GM21529 (cell line): ENCODE measurements at regions not wholly inside any gene's neighbourhood (a gene's known extent, or its start where the extent isn't known, plus 50 kb on each side); places are given as distances from the start of the nearest gene placed in this dataset.

Experiments
- ATAC-seq: cut with Tn5 transposase; IDR thresholded peaks from one replicate; pipeline ENCODE4 v1.9.1; 2021; ENCODE audit not compliant: unreplicated experiment

- no peak for ATAC-seq
These were observed 772.8 kb upstream of the MAN1A1 start for GRCh38 chr6:120122401-120122800.

DNA sequence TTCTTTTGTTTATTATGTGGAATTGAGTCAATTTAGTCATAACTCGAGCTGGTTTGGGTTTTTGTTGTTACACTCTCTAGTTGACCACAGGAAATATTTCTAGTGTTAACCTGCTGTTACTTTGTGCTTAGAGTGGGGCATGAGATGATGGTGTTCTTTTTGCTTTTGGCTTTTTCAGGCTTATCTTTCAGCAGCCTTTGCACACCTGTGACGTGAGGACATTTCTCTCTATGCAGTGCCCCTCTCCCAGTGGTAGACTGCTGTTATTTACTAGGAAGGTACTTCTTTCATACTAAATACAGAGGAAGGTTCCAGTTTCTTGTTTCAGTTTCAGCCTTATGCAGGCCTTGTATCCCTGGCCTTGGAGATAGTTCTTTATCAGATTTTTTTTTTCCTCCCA is 766.8 kb upstream of the MAN1A1 start:
- no peak for ATAC-seq

DNA sequence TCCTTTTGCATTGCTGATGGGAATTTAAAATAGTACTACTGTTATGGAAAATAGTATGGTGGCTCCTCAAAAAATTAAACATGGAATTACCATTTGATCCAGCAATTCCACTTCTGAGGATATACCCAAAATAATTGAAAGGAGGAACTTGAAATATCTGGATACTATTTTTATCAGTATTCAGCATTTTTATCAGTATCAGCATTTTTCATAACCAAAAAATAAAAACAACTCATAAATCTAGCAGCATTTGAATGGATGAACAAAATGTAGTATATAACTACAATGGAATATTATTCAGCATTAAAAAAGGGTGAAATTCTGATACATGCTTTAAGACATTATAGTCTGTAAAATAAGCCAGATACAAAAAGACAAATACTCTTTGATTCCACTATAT is 763.4 kb upstream of the MAN1A1 start:
- ATAC-seq = no peak

GRCh38 chr6:120111001-120111400 is 761.4 kb upstream of the MAN1A1 start:
- ATAC-seq = no peak

- ATAC-seq = no peak
These were observed 758.7 kb upstream of the MAN1A1 start for GRCh38 chr6:120108061-120108795.

DNA sequence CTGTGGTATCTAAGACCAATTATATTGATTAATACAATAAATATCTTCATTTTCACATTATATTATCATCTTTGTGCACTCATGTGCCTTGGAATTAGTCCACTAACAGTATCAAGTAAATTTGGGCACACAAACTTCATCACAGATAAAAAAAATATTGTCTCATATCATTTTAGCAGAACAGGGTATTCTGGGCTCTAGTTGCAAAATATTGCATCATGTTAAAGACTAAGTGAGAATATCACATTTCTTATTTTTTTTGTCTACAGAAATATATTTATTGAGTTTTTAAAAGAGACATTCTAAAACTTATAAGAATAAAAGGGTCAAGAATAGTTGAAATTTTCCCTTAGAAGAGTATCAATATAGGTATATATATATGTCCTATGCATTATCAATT is 754.1 kb upstream of the MAN1A1 start:
- no peak for ATAC-seq

- no peak for ATAC-seq
These were observed 747.2 kb upstream of the MAN1A1 start for GRCh38 chr6:120096696-120097260.

- no peak for ATAC-seq
These were observed 733.6 kb upstream of the MAN1A1 start for GRCh38 chr6:120083186-120083585.

- ATAC-seq = no peak
These were observed 727.9 kb upstream of the MAN1A1 start for GRCh38 chr6:120077489-120077888.

GRCh38 chr6:120058410-120058809 is 708.8 kb upstream of the MAN1A1 start:
- no peak for ATAC-seq

- ATAC-seq = peak; percentile 92
These were observed 706.5 kb upstream of the MAN1A1 start for GRCh38 chr6:120056085-120056484.

- no peak for ATAC-seq
These were observed 705.5 kb upstream of the MAN1A1 start for GRCh38 chr6:120055071-120055470.

- no peak for ATAC-seq
These were observed 690.1 kb upstream of the MAN1A1 start for GRCh38 chr6:120039664-120040063.

DNA sequence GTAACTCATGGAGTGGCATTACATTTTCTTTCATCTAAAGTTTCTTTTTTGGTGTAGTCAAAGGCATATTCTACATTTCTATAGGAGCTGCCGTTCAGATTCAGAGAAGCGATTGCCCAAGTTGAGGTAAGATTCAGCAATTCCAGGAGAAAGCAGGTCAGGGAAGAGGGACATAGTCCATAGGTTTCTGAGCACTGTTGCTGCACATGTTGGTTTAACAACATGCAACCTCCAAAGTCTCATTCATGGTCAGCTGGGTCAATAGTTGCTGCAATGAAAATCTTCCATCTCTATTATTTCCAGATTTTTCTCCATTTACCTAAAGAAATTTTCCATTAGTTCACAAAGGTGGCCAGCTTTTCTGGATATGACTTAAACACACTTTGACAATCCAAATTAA is 682.3 kb upstream of the MAN1A1 start:
- no peak for ATAC-seq

GRCh38 chr6:120026791-120027190 is 677.2 kb upstream of the MAN1A1 start:
- no peak for ATAC-seq

GRCh38 chr6:120010075-120010474 is 660.5 kb upstream of the MAN1A1 start:
- ATAC-seq = no peak

DNA sequence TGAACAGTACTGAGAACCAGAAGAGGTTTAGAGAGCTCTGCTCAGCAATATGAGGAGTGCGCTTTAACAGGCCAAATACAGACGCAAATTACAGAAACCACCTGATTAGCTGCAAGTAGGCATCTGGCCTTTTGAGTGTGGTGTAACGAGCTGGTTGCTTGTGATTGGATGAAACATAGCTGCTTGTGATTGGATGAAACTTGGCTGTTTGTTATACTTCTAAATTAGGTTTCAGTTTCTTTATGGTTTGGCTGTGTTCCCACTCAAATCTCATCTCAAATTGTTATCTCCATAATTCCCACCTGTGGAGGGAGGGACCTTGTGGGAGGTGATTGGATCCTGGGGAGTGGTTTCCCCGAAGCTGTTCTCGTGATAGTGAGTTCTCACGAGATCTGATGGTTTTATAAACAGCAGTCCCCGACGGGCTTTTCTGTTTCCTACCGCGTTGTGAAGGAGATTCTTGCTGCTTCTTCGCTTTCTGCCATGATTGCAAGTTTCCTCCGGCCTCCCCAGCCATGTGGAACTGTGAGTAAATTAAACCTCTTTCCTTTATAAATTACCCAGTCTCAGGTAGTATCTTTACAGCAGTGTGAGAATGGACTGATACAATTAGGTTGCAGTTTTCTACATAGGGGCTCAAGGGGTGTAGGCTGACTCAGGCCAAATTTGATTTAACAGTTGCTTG is 655.9 kb upstream of the MAN1A1 start:
- no peak for ATAC-seq

- ATAC-seq = peak; percentile 63
These were observed 637.5 kb upstream of the MAN1A1 start for GRCh38 chr6:119986934-119987549.

GRCh38 chr6:119985952-119986736 is 636.6 kb upstream of the MAN1A1 start:
- ATAC-seq = no peak

DNA sequence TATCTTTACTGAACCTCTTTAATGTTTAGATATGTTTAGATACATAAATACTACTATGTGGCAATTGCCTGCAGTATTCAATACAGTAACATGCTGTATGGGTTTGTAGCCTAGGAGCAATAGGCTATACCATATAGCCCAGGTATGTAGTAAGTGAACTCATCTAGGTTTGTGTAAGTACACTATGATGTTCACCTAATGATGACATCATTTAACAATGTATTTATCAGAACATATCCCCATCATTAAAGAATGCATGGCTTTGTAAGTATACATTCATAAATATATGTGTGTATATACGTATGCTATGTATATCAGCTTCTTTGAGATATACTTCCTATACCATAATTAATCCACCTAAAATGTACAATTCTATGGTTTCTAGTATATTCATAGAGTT is 631.2 kb upstream of the MAN1A1 start:
- ATAC-seq = no peak

GRCh38 chr6:119979862-119980261 is 630.3 kb upstream of the MAN1A1 start:
- no peak for ATAC-seq
